Activated B cell treated with CpG ODN at 0.5 μM for 24 hours (primary cell): ENCODE measurements at regions not wholly inside any gene's neighbourhood (a gene's known extent, or its start where the extent isn't known, plus 50 kb on each side); places are given as distances from the start of the nearest gene placed in this dataset.

ENCODE experiments used
- ATAC-seq: fragments of 200-7000 bp; cut with Tn5 transposase; one replicate; pipeline ENCODE4 v1.10.0; 2021; ENCODE audit warnings: low read depth, mild to moderate bottlenecking, moderate library complexity
- CTCF ChIA-PET: fragments of 350-600 bp; sonication (Branson Sonifier 250); formaldehyde crosslinking; loops from one replicate; lab custom pipeline; 2021; ENCODE audit warnings: antibody characterized with exemption; lab: Charles Lee
- POLR2A ChIA-PET: fragments of 350-600 bp; sonication (Branson Sonifier 250); formaldehyde crosslinking; loops from one replicate; lab custom pipeline; 2021; ENCODE audit warnings: antibody characterized with exemption; lab: Charles Lee
- DNase-seq: peaks from one replicate; pipeline ENCODE4 v3.0.0; 2022
- H3K27ac Mint-ChIP-seq: one replicate; pipeline ENCODE4 v1.8.0; 2020; ENCODE audit warnings: mixed read lengths
- H3K27me3 Mint-ChIP-seq: one replicate; pipeline ENCODE4 v1.8.0; 2021; ENCODE audit warnings: mixed read lengths
- H3K36me3 Mint-ChIP-seq: one replicate; pipeline ENCODE4 v1.8.0; 2021; ENCODE audit warnings: low read depth, mixed read lengths
- H3K4me1 Mint-ChIP-seq: one replicate; pipeline ENCODE4 v1.8.0; 2021; ENCODE audit warnings: mixed read lengths
- H3K4me3 Mint-ChIP-seq: one replicate; pipeline ENCODE4 v1.8.0; 2020; ENCODE audit warnings: mild to moderate bottlenecking, mixed read lengths
- H3K9me3 Mint-ChIP-seq: one replicate; pipeline ENCODE4 v1.8.0; 2020; ENCODE audit warnings: mixed read lengths
- CTCF ChIP-seq: fragments of 200-600 bp; IDR thresholded peaks from one replicate; pipeline ENCODE4 v1.8.0; 2022; ENCODE audit warnings: antibody characterized with exemption, mild to moderate bottlenecking
- intact Hi-C: fragments of 100-400 bp; cut with micrococcal nuclease; formaldehyde crosslinking; loops from one replicate; pipeline ENCODE4 v1.15.1; 2024

- Mint-ChIP-seq H3K9me3 (no peaks in the 10 kb centered on the region), H3K36me3 (no peaks in the 10 kb centered on the region), H3K27ac (no peak overlapping the region), H3K4me3 (no peak overlapping the region), H3K4me1 (no peaks in the 10 kb centered on the region), H3K27me3 (no peaks in the 10 kb centered on the region)
- ChIA-PET POLR2A (no interaction called here), CTCF (no interaction called here)
- TF ChIP-seq CTCF = no peak
- intact Hi-C loops = no loop called here
- no peak for ATAC-seq
- DNase-seq = no peak
These were observed 72.5 kb upstream of the SLC1A1 start for GRCh38 chr9:4417578-4418325.

- no peak overlapping the region for H3K27ac Mint-ChIP-seq
- POLR2A ChIA-PET = no interaction called here
- intact Hi-C loops = no loop called here
- ATAC-seq = no peak
- no peaks in the 10 kb centered on the region for H3K36me3 Mint-ChIP-seq
- no peak overlapping the region for H3K4me3 Mint-ChIP-seq
- TF ChIP-seq CTCF = no peak
- no peaks in the 10 kb centered on the region for H3K9me3 Mint-ChIP-seq
- no peaks in the 10 kb centered on the region for H3K27me3 Mint-ChIP-seq
- CTCF ChIA-PET = no interaction called here
- no peak for DNase-seq
- no peaks in the 10 kb centered on the region for H3K4me1 Mint-ChIP-seq
These were observed 73.8 kb upstream of the SLC1A1 start for GRCh38 chr9:4416467-4416866.

- H3K27me3 Mint-ChIP-seq = no peaks in the 10 kb centered on the region
- H3K27ac Mint-ChIP-seq = no peak overlapping the region
- TF ChIP-seq CTCF = no peak
- ChIA-PET CTCF (interaction anchor here (0.6 kb wide), 1 partner anchor 14 kb away, joined by 3 read pairs; no protein-coding TSS in a partner anchor), POLR2A (no interaction called here)
- H3K4me3 Mint-ChIP-seq = no peak overlapping the region
- ATAC-seq (no peak), DNase-seq (no peak)
- intact Hi-C loops = no loop called here
- H3K4me1 Mint-ChIP-seq = no peaks in the 10 kb centered on the region
- H3K36me3 Mint-ChIP-seq = no peaks in the 10 kb centered on the region
- no peaks in the 10 kb centered on the region for H3K9me3 Mint-ChIP-seq
These were observed 75.0 kb upstream of the SLC1A1 start for GRCh38 chr9:4415281-4415680.

- Mint-ChIP-seq H3K27ac (no peak overlapping the region), H3K9me3 (no peaks in the 10 kb centered on the region), H3K36me3 (no peaks in the 10 kb centered on the region), H3K4me1 (no peaks in the 10 kb centered on the region), H3K27me3 (no peaks in the 10 kb centered on the region), H3K4me3 (no peak overlapping the region)
- ChIA-PET POLR2A (no interaction called here), CTCF (no interaction called here)
- no peak for TF ChIP-seq CTCF
- ATAC-seq (no peak), DNase-seq (no peak)
- intact Hi-C loops = no loop called here
These were observed 76.4 kb upstream of the SLC1A1 start for GRCh38 chr9:4413856-4414255.

GRCh38 chr9:4404156-4404555 lies 86.1 kb upstream of the SLC1A1 start:
- Mint-ChIP-seq H3K36me3 (peaks cover 4% of the 10 kb centered on the region), H3K27me3 (no peaks in the 10 kb centered on the region), H3K9me3 (peaks cover 36% of the 10 kb centered on the region), H3K4me3 (no peak overlapping the region), H3K27ac (no peak overlapping the region), H3K4me1 (no peaks in the 10 kb centered on the region)
- no peak for DNase-seq
- CTCF ChIA-PET = no interaction called here
- intact Hi-C loops = no loop called here
- no peak for TF ChIP-seq CTCF
- POLR2A ChIA-PET = no interaction called here
- no peak for ATAC-seq
